ENCODE measurements at regions not wholly inside any gene's neighbourhood (a gene's known extent, or its start where the extent isn't known, plus 50 kb on each side); places are given as distances from the start of the nearest gene placed in this dataset.

DNA sequence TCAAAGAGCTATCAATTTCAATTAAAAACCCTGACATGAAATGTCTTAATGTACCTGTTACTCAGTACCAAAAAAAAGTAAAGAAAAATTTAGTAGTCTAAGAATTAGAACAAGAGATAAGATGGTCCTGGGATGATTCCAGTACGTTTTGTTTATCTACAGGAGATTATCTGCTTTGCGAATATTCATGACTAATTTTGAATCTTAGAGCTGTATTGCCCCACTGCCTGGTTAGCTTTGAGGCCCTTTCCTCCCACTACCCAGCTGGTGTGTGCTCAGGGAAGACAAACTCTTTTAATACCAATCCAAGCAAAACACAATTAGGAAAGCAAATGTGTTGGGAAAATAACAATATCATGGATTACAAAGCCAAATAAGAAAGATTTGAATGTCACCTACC, 263.5 kb downstream of the FOXG1 start:
- intact Hi-C loops (cut with DNase I), result no loop called here
- H3K4me1 ChIP-seq, result peaks cover 0 to 10% (median 2%) of the 10 kb centered on the region in 4 donors

DNA sequence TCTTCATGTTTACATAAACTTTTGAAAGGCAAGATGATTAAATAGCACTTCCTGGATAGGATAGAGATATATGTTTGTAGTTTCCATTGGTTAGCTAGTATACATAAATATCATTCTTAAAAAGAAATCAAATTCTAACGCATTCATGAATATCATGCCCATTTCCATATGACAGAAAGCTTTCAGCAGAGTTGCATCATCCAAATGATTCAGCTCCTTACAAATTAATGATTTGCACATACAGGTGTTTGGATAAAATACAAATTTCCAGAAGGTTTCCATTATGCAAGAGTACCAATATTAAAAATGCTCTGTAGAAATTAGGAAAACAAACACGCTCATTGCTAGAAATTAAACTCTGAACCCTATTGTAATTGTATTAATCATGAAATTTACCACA, 264.4 kb downstream of the FOXG1 start:
- DNase-seq (no peak), ATAC-seq (no peak)
- H3K4me3 ChIP-seq, result no peak overlapping the region
- no peaks in the 10 kb centered on the region for H3K36me3 ChIP-seq
- 45% methylated on average over 2 of the region's 2 CpGs for WGBS (ENCODE audit: insufficient coverage, low coverage, low lambda C conversion rate, missing lambda C conversion rate)
- no peaks in the 10 kb centered on the region for H3K27me3 ChIP-seq
- H3K9me3 ChIP-seq, result no peaks in the 10 kb centered on the region
- no peak overlapping the region for H3K27ac ChIP-seq
- intact Hi-C loops (cut with DNase I), result no loop called here
- TF ChIP-seq POLR2A (IDR thresholded peaks at IDR 0.05), result no peak
- TF ChIP-seq, protein P1, sequence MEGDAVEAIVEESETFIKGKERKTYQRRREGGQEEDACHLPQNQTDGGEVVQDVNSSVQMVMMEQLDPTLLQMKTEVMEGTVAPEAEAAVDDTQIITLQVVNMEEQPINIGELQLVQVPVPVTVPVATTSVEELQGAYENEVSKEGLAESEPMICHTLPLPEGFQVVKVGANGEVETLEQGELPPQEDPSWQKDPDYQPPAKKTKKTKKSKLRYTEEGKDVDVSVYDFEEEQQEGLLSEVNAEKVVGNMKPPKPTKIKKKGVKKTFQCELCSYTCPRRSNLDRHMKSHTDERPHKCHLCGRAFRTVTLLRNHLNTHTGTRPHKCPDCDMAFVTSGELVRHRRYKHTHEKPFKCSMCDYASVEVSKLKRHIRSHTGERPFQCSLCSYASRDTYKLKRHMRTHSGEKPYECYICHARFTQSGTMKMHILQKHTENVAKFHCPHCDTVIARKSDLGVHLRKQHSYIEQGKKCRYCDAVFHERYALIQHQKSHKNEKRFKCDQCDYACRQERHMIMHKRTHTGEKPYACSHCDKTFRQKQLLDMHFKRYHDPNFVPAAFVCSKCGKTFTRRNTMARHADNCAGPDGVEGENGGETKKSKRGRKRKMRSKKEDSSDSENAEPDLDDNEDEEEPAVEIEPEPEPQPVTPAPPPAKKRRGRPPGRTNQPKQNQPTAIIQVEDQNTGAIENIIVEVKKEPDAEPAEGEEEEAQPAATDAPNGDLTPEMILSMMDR (IDR thresholded peaks at IDR 0.05), result no peak
- peaks cover 0 to 10% (median 2%) of the 10 kb centered on the region in 4 donors for H3K4me1 ChIP-seq

More for the DNA sequence above, 263.5 kb downstream of the FOXG1 start:
- no peak for TF ChIP-seq POLR2A (IDR thresholded peaks at IDR 0.05)
- TF ChIP-seq, protein P1 (IDR thresholded peaks at IDR 0.05), result no peak
- DNase-seq (no peak), ATAC-seq (peak in 1 of 4 donors; percentile 22)
- Histone ChIP-seq H3K36me3 (no peaks in the 10 kb centered on the region), H3K4me3 (no peak overlapping the region), H3K9me3 (peaks cover 0 to 1% (median 0%) of the 10 kb centered on the region in 4 donors), H3K27ac (no peak overlapping the region), H3K27me3 (no peaks in the 10 kb centered on the region)
- 48% methylated on average over 2 of the region's 2 CpGs for WGBS (ENCODE audit: insufficient coverage, low coverage, low lambda C conversion rate, missing lambda C conversion rate)

DNA sequence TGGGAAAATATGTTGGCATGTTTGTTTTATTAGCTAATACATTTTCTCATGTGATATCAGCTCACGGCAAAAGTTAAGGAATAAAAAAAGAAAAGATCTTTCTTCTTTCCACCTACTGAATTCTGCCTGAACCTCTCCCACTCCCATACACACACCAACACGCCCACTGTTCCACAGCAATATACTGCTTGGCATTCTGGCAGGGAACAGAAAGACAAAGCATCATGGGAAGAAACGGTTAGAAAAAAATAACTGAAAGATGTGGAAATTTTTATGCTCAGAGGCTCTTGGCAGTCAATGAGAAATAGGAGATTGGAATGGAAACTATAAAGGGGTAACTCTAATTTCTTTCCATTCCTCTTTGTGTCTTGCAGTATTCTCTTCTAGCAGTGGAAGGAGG, 268.5 kb downstream of the FOXG1 start:
- Histone ChIP-seq H3K27me3 (no peaks in the 10 kb centered on the region), H3K4me3 (no peak overlapping the region), H3K4me1 (no peaks in the 10 kb centered on the region), H3K36me3 (no peaks in the 10 kb centered on the region), H3K9me3 (no peaks in the 10 kb centered on the region), H3K27ac (no peak overlapping the region)
- TF ChIP-seq POLR2A (IDR thresholded peaks at IDR 0.05), result no peak
- TF ChIP-seq, protein P1 (IDR thresholded peaks at IDR 0.05), result no peak
- DNase-seq (no peak), ATAC-seq (no peak)
- 59% methylated on average over 3 of the region's 3 CpGs for WGBS (ENCODE audit: insufficient coverage, low coverage, low lambda C conversion rate, missing lambda C conversion rate)
- intact Hi-C loops (cut with DNase I), result no loop called here

DNA sequence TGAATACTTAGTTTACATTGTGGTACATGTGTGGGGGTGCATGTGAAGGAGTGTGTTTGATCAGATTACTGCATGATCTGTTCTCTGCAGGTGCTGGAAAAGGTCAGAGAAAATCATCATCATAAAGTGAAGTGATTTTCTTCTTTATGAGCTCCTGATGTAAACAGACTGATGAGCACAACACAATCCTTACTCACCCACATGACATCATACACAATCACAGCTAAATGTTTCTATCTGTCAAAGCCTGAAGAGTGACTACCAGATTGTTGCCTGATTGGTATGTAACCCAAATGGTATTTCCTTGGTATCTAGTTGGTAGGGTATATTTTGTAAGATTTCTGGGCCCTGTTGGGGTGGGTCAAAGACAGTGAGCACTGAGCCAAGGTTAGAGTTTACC, 270.8 kb downstream of the FOXG1 start:
- TF ChIP-seq, protein P1 (IDR thresholded peaks at IDR 0.05), result no peak
- TF ChIP-seq POLR2A (IDR thresholded peaks at IDR 0.05), result no peak
- Histone ChIP-seq H3K4me1 (no peaks in the 10 kb centered on the region), H3K9me3 (no peaks in the 10 kb centered on the region), H3K4me3 (no peak overlapping the region), H3K27ac (no peak overlapping the region), H3K36me3 (no peaks in the 10 kb centered on the region), H3K27me3 (no peaks in the 10 kb centered on the region)
- intact Hi-C loops (cut with DNase I), result no loop called here
- DNase-seq (no peak), ATAC-seq (no peak)

DNA sequence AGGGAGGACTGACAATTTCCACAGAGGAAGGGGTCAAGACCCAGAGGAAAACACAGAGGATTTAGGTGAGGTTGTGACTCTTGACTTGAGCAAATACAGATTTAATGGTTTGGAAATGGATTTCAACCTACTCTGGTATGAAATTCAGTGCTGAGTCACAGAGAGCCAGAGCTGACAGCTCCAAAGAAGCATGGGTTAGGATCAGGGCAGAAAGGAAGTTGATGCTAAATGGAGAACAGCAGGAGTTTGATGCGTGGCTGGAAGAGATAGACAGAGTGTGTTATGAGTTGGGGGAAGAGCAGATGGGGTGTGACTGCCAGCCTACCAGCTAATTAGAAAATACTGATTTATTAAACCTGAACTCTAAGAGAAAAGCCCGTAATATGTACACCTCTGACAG, 272.6 kb downstream of the FOXG1 start:
- Histone ChIP-seq H3K27ac (no peak overlapping the region), H3K4me1 (no peaks in the 10 kb centered on the region), H3K9me3 (no peaks in the 10 kb centered on the region), H3K27me3 (no peaks in the 10 kb centered on the region), H3K36me3 (no peaks in the 10 kb centered on the region), H3K4me3 (no peak overlapping the region)
- no peak for ATAC-seq
- TF ChIP-seq, protein P1 (IDR thresholded peaks at IDR 0.05), result no peak
- TF ChIP-seq POLR2A (IDR thresholded peaks at IDR 0.05), result no peak
- WGBS (ENCODE audit: insufficient coverage, low coverage, low lambda C conversion rate, missing lambda C conversion rate), result 53% methylated on average over 2 of the region's 2 CpGs
- intact Hi-C loops (cut with DNase I), result no loop called here
- no peak for DNase-seq
